ENCODE measurements at regions not wholly inside any gene's neighbourhood (a gene's known extent, or its start where the extent isn't known, plus 50 kb on each side); places are given as distances from the start of the nearest gene placed in this dataset.

GRCh38 chr1:194039578-194039977 is 853.2 kb upstream of the B3GALT2 start:
- no peak overlapping the region for H3K27ac ChIP-seq (replicated peaks)
- no peak overlapping the region for H3K4me3 ChIP-seq (replicated peaks; ENCODE audit: insufficient read depth, low read length)
- TF ChIP-seq POLR2AphosphoS5 (IDR thresholded peaks at IDR 0.05; ENCODE audit: low read depth) (no peak), SPI1 (IDR thresholded peaks at IDR 0.05; ENCODE audit: borderline replicate concordance, low read depth) (no peak), GABPA (IDR thresholded peaks at IDR 0.05; ENCODE audit: low read depth) (no peak)
- TF ChIP-seq, protein P1, sequence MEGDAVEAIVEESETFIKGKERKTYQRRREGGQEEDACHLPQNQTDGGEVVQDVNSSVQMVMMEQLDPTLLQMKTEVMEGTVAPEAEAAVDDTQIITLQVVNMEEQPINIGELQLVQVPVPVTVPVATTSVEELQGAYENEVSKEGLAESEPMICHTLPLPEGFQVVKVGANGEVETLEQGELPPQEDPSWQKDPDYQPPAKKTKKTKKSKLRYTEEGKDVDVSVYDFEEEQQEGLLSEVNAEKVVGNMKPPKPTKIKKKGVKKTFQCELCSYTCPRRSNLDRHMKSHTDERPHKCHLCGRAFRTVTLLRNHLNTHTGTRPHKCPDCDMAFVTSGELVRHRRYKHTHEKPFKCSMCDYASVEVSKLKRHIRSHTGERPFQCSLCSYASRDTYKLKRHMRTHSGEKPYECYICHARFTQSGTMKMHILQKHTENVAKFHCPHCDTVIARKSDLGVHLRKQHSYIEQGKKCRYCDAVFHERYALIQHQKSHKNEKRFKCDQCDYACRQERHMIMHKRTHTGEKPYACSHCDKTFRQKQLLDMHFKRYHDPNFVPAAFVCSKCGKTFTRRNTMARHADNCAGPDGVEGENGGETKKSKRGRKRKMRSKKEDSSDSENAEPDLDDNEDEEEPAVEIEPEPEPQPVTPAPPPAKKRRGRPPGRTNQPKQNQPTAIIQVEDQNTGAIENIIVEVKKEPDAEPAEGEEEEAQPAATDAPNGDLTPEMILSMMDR (IDR thresholded peaks at IDR 0.05; ENCODE audit: insufficient read depth, low read length): no peak
- TF ChIP-seq, protein P2, sequence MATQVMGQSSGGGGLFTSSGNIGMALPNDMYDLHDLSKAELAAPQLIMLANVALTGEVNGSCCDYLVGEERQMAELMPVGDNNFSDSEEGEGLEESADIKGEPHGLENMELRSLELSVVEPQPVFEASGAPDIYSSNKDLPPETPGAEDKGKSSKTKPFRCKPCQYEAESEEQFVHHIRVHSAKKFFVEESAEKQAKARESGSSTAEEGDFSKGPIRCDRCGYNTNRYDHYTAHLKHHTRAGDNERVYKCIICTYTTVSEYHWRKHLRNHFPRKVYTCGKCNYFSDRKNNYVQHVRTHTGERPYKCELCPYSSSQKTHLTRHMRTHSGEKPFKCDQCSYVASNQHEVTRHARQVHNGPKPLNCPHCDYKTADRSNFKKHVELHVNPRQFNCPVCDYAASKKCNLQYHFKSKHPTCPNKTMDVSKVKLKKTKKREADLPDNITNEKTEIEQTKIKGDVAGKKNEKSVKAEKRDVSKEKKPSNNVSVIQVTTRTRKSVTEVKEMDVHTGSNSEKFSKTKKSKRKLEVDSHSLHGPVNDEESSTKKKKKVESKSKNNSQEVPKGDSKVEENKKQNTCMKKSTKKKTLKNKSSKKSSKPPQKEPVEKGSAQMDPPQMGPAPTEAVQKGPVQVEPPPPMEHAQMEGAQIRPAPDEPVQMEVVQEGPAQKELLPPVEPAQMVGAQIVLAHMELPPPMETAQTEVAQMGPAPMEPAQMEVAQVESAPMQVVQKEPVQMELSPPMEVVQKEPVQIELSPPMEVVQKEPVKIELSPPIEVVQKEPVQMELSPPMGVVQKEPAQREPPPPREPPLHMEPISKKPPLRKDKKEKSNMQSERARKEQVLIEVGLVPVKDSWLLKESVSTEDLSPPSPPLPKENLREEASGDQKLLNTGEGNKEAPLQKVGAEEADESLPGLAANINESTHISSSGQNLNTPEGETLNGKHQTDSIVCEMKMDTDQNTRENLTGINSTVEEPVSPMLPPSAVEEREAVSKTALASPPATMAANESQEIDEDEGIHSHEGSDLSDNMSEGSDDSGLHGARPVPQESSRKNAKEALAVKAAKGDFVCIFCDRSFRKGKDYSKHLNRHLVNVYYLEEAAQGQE (IDR thresholded peaks at IDR 0.05; ENCODE audit: insufficient replicate concordance, low read depth): no peak
- DNase-seq (ENCODE audit: low read depth in 1 of 2, low spot score in 1 of 2): no peak
- H3K27me3 ChIP-seq (ENCODE audit: insufficient read depth, poor library complexity, severe bottlenecking): no peaks in the 10 kb centered on the region

GRCh38 chr1:194033646-194034045 is 847.2 kb upstream of the B3GALT2 start:
- TF ChIP-seq, protein P1 (IDR thresholded peaks at IDR 0.05; ENCODE audit: insufficient read depth, low read length): no peak
- TF ChIP-seq POLR2AphosphoS5 (IDR thresholded peaks at IDR 0.05; ENCODE audit: low read depth) (no peak), SPI1 (IDR thresholded peaks at IDR 0.05; ENCODE audit: borderline replicate concordance, low read depth) (no peak), GABPA (IDR thresholded peaks at IDR 0.05; ENCODE audit: low read depth) (no peak)
- TF ChIP-seq, protein P2 (IDR thresholded peaks at IDR 0.05; ENCODE audit: insufficient replicate concordance, low read depth): no peak
- Histone ChIP-seq H3K4me3 (replicated peaks; ENCODE audit: insufficient read depth, low read length) (no peak overlapping the region), H3K27ac (replicated peaks) (no peak overlapping the region), H3K27me3 (ENCODE audit: insufficient read depth, poor library complexity, severe bottlenecking) (no peaks in the 10 kb centered on the region)
- DNase-seq (ENCODE audit: low read depth in 1 of 2, low spot score in 1 of 2): no peak

GRCh38 chr1:194028002-194028401 is 841.6 kb upstream of the B3GALT2 start:
- Histone ChIP-seq H3K27me3 (ENCODE audit: insufficient read depth, poor library complexity, severe bottlenecking) (no peaks in the 10 kb centered on the region), H3K4me3 (replicated peaks; ENCODE audit: insufficient read depth, low read length) (no peak overlapping the region), H3K27ac (replicated peaks) (no peak overlapping the region)
- DNase-seq (ENCODE audit: low read depth in 1 of 2, low spot score in 1 of 2): no peak
- no peak for TF ChIP-seq POLR2AphosphoS5 (IDR thresholded peaks at IDR 0.05; ENCODE audit: low read depth)

DNA sequence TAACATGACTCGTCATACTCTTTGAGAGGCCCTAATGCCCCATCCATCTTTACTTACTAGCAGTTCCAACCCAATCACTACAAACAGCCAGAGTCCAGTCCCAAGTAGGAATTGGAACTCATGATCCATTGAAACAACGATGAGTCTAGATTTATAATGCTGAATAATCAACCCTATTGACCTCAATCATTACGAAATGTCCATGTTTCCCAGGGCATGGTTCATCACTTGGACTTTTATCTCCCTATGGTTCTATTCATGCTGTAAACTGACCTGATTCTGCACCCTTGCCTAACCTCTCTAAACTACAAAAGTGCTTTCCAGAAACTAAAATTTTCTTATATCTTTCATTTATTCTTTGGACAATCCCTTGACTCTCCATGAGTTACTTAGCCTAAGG is 840.0 kb upstream of the B3GALT2 start:
- no peak overlapping the region for H3K4me3 ChIP-seq (replicated peaks; ENCODE audit: insufficient read depth, low read length)
- no peak for DNase-seq (ENCODE audit: low read depth in 1 of 2, low spot score in 1 of 2)
- H3K27ac ChIP-seq (replicated peaks): no peak overlapping the region
- TF ChIP-seq GABPA (IDR thresholded peaks at IDR 0.05; ENCODE audit: low read depth): no peak
- H3K27me3 ChIP-seq (ENCODE audit: insufficient read depth, poor library complexity, severe bottlenecking): no peaks in the 10 kb centered on the region

GRCh38 chr1:194024659-194025058 is 838.2 kb upstream of the B3GALT2 start:
- Histone ChIP-seq H3K4me3 (replicated peaks; ENCODE audit: insufficient read depth, low read length) (no peak overlapping the region), H3K27ac (replicated peaks) (no peak overlapping the region), H3K27me3 (ENCODE audit: insufficient read depth, poor library complexity, severe bottlenecking) (no peaks in the 10 kb centered on the region)
- DNase-seq (ENCODE audit: low read depth in 1 of 2, low spot score in 1 of 2): no peak
- TF ChIP-seq GABPA (IDR thresholded peaks at IDR 0.05; ENCODE audit: low read depth): no peak
- no peak for TF ChIP-seq SPI1 (IDR thresholded peaks at IDR 0.05; ENCODE audit: borderline replicate concordance, low read depth)
- TF ChIP-seq, protein P1 (IDR thresholded peaks at IDR 0.05; ENCODE audit: insufficient read depth, low read length): no peak
- TF ChIP-seq, protein P2 (IDR thresholded peaks at IDR 0.05; ENCODE audit: insufficient replicate concordance, low read depth): no peak
- TF ChIP-seq POLR2AphosphoS5 (IDR thresholded peaks at IDR 0.05; ENCODE audit: low read depth): no peak

All from HL-60 (cell line).